ENCODE measurements at regions not wholly inside any gene's neighbourhood (a gene's known extent, or its start where the extent isn't known, plus 50 kb on each side); places are given as distances from the start of the nearest gene placed in this dataset.
A peak's percentile ranks its signal among the peaks of the same experiment; 100 is the strongest.
"Not testable (repeated sequence)": the region's sequence is repeated elsewhere in the genome, so short reads cannot be mapped to it uniquely, and the experiment has no call there.

- no peak for DNase-seq (ENCODE audit: low spot score)
Measured at GRCh38 chr10:18735711-18736110, 76.5 kb downstream of the ARL5B start.

GRCh38 chr10:18737236-18737635 lies 78.0 kb downstream of the ARL5B start:
- DNase-seq (ENCODE audit: low spot score) = no peak

- no peak for DNase-seq (ENCODE audit: low spot score)
Measured at GRCh38 chr10:18737841-18738240, 78.6 kb downstream of the ARL5B start.

- DNase-seq (ENCODE audit: low spot score) = no peak
Measured at GRCh38 chr10:18738835-18739234, 79.6 kb downstream of the ARL5B start.

GRCh38 chr10:18743926-18744325 lies 84.7 kb downstream of the ARL5B start:
- no peak for DNase-seq (ENCODE audit: low spot score)

- DNase-seq (ENCODE audit: low spot score) = no peak
Measured at GRCh38 chr10:18753312-18753895, 94.2 kb downstream of the ARL5B start.

GRCh38 chr10:18759575-18759974 lies 100.3 kb downstream of the ARL5B start:
- DNase-seq (ENCODE audit: low spot score) = no peak

- no peak for DNase-seq (ENCODE audit: low spot score)
Measured at GRCh38 chr10:18760836-18761235, 101.6 kb downstream of the ARL5B start.

- no peak for DNase-seq (ENCODE audit: low spot score)
Measured at GRCh38 chr10:18767981-18768380, 108.8 kb downstream of the ARL5B start.

GRCh38 chr10:18773180-18773579 lies 113.9 kb downstream of the ARL5B start:
- DNase-seq (ENCODE audit: low spot score) = no peak

- no peak for DNase-seq (ENCODE audit: low spot score)
Measured at GRCh38 chr10:18777258-18777657, 118.0 kb downstream of the ARL5B start.

- no peak for DNase-seq (ENCODE audit: low spot score)
Measured at GRCh38 chr10:18786478-18786877, 127.2 kb downstream of the ARL5B start.

GRCh38 chr10:18793951-18794350 lies 134.7 kb downstream of the ARL5B start:
- peak; percentile 21 for DNase-seq (ENCODE audit: low spot score)

- no peak for DNase-seq (ENCODE audit: low spot score)
Measured at GRCh38 chr10:18795549-18795948, 136.3 kb downstream of the ARL5B start.

- DNase-seq (ENCODE audit: low spot score) = no peak
Measured at GRCh38 chr10:18797286-18797685, 138.1 kb downstream of the ARL5B start.

- DNase-seq (ENCODE audit: low spot score) = peak; percentile 3
Measured at GRCh38 chr10:18822156-18822555, 162.9 kb downstream of the ARL5B start.

GRCh38 chr10:18829259-18829658 lies 170.0 kb downstream of the ARL5B start:
- DNase-seq (ENCODE audit: low spot score) = no peak

GRCh38 chr10:18830277-18830676 lies 171.0 kb downstream of the ARL5B start:
- DNase-seq (ENCODE audit: low spot score) = no peak

- not testable (repeated sequence) for DNase-seq (ENCODE audit: low spot score)
Measured at GRCh38 chr10:18856623-18857022, 192.0 kb upstream of the MALRD1 start.

GRCh38 chr10:18859659-18860058 lies 188.9 kb upstream of the MALRD1 start:
- DNase-seq (ENCODE audit: low spot score) = no peak

GRCh38 chr10:18860186-18860585 lies 188.4 kb upstream of the MALRD1 start:
- no peak for DNase-seq (ENCODE audit: low spot score)

- no peak for DNase-seq (ENCODE audit: low spot score)
Measured at GRCh38 chr10:18860631-18861240, 187.9 kb upstream of the MALRD1 start.

- no peak for DNase-seq (ENCODE audit: low spot score)
Measured at GRCh38 chr10:18861382-18861781, 187.2 kb upstream of the MALRD1 start.

- DNase-seq (ENCODE audit: low spot score) = no peak
Measured at GRCh38 chr10:18866852-18867251, 181.7 kb upstream of the MALRD1 start.

Data from LoVo (cell line).